Astrocyte (in vitro differentiated cells and primary cell): ENCODE measurements at regions not wholly inside any gene's neighbourhood (a gene's known extent, or its start where the extent isn't known, plus 50 kb on each side); places are given as distances from the start of the nearest gene placed in this dataset.

Experiments
- EZH2 ChIP-seq: IDR thresholded peaks from 2 replicates; pipeline ENCODE4 v1.6.1; 2012; ENCODE audit warnings: mild to moderate bottlenecking, low read length, inconsistent platforms; ENCODE audit not compliant: insufficient read depth
- TF ChIP-seq, protein P1 (sequence below): IDR thresholded peaks from 2 replicates; pipeline ENCODE4 v1.5.1; 2011; ENCODE audit warnings: low read depth, mild to moderate bottlenecking, inconsistent platforms, low read length, moderate library complexity; ENCODE audit not compliant: insufficient read depth

DNA sequence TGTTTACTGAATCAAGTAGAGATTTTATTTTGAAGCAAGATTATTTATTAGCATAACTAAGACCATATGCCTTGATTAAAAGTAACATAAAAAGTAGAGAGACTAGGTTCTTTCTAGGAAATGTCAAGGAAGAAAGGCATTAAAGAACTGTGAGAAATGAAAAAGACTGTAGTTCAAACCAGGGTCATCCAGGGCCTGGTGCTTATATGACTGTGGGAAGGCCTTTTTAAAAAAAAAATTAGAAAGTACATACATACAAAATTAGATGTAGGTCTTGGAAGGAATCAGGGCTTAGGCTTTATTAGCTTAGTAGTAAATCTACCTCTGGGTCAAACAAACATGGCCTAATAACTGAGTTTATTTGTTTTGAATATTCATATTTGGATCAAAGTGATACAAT is 173.9 kb upstream of the TBL1XR1 start:
- TF ChIP-seq, protein P1, sequence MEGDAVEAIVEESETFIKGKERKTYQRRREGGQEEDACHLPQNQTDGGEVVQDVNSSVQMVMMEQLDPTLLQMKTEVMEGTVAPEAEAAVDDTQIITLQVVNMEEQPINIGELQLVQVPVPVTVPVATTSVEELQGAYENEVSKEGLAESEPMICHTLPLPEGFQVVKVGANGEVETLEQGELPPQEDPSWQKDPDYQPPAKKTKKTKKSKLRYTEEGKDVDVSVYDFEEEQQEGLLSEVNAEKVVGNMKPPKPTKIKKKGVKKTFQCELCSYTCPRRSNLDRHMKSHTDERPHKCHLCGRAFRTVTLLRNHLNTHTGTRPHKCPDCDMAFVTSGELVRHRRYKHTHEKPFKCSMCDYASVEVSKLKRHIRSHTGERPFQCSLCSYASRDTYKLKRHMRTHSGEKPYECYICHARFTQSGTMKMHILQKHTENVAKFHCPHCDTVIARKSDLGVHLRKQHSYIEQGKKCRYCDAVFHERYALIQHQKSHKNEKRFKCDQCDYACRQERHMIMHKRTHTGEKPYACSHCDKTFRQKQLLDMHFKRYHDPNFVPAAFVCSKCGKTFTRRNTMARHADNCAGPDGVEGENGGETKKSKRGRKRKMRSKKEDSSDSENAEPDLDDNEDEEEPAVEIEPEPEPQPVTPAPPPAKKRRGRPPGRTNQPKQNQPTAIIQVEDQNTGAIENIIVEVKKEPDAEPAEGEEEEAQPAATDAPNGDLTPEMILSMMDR, result no peak
- TF ChIP-seq EZH2, result no peak
